Heart right ventricle (tissue), 16 donors: ENCODE measurements at regions not wholly inside any gene's neighbourhood (a gene's known extent, or its start where the extent isn't known, plus 50 kb on each side); places are given as distances from the start of the nearest gene placed in this dataset.

Experiments
- ATAC-seq, 8 donors: fragments of 200-7000 bp; cut with Tn5 transposase; one replicate each; pipeline ENCODE4 v1.9.1; 2020; ENCODE audit warnings: mild to moderate bottlenecking in 8 of 8, moderate library complexity in 8 of 8, moderate number of reproducible peaks in 1 of 8
- DNase-seq, 2 donors: peaks; one replicate each; pipeline ENCODE4 v3.0.0-alpha.2; 2020
- H3K27ac ChIP-seq, 10 donors: fragments of 200-600 bp; sonication (generic) in 2 of 10; one replicate each; pipeline versions ENCODE4 v1.5.0 to v1.8.0; 2020 to 2022; ENCODE audit warnings: mild to moderate bottlenecking in 3 of 10
- H3K27me3 ChIP-seq, 7 donors: fragments of 200-600 bp; one replicate each; pipeline ENCODE4 v1.8.0; 2021 to 2022; ENCODE audit warnings: mild to moderate bottlenecking in 2 of 7
- H3K36me3 ChIP-seq, 9 donors: fragments of 200-600 bp; sonication (generic) in 1 of 9; one replicate each; pipeline versions ENCODE4 v1.5.0 to v1.8.0; 2020 to 2022; ENCODE audit warnings: mild to moderate bottlenecking in 2 of 9
- H3K4me1 ChIP-seq, 9 donors: fragments of 200-600 bp; sonication (generic) in 1 of 9; one replicate each; pipeline versions ENCODE4 v1.5.0 to v1.8.0; 2020 to 2022; ENCODE audit warnings: mild to moderate bottlenecking in 4 of 9
- H3K4me3 ChIP-seq, 10 donors: fragments of 200-600 bp; sonication (generic) in 2 of 10; one replicate each; pipeline versions ENCODE4 v1.5.0 to v1.8.0; 2020 to 2022; ENCODE audit warnings: mild to moderate bottlenecking in 7 of 10, moderate library complexity in 2 of 10
- H3K9me3 ChIP-seq, 11 donors: fragments of 200-600 bp in 10 of 11; sonication (generic) in 2 of 11; one replicate each; pipeline versions ENCODE4 v1.5.0 to v1.8.0; 2013 to 2022; ENCODE audit warnings: mild to moderate bottlenecking in 2 of 11, control low read depth in 1 of 11, moderate library complexity in 1 of 11
- CTCF ChIP-seq, 9 donors: fragments of 200-600 bp; sonication (generic) in 2 of 9; IDR thresholded peaks; one replicate each; pipeline versions ENCODE4 v1.5.0 to v1.8.0; 2021 to 2022; ENCODE audit warnings: antibody characterized with exemption in 9 of 9, mild to moderate bottlenecking in 5 of 9, moderate library complexity in 1 of 9
- WGBS, 2 donors: extraction: QIAGEN DNeasy Blood & Tissue Kit; methylation state at CpG; one replicate each; pipeline ENCODE4 v1.1.7; 2013; ENCODE audit warnings: inconsistent platforms in 1 of 2; 5-methylcytosine and 5-hydroxymethylcytosine counted together
- intact Hi-C, 10 donors: fragments of 100-400 bp; cut with DNase I; formaldehyde crosslinking; loops; one replicate each; pipeline versions ENCODE4 v1.11.1 to v1.14.2; 2022
- donor health status: Arrhythmogenic right ventricular cardiomyopathy.
- donor health status: ischemic (EF 13 %, LVEDD 7.1; RV severe dilation, severe dysfunction).
- donor health status: healthy with polysubstance abuse.
- donor health status: DM: no; HTN: yes; CAD: no.
- donor health status: DM: no; HTN: no; CAD: no.
- donor health status: ischemic (EF 25% LVEDD 6.9; RV normal size, moderate dysfunction).
- donor health status: ischemic (EF 25% LVEDD 5.7; RV mildly dilated, moderate dysfunction).
- donor health status: healthy.
- donor health status: DM: yes; HTN: yes; CAD: no.
- donor health status: Ischemic cardiomyopathy.
- donor health status: ischemic (EF 35%, LVEDD 5.7; RV mildly dilated, moderate dysfunction).
- donor health status: nonischemic (EF 11% LVEDD 7.7; RV severe dilation, severe dysfunction).
- donor health status: DM: yes; HTN: yes; CAD: no.
- donor health status: PGD.
- donor health status: ischemic (EF 29% LVEDD 5.4; RV normal size, mild dysfunction).
- donor health status: nonischemic (EF 23%, LVEDD 6.1; RV moderate dilation, normal function).

- no peak for TF ChIP-seq CTCF (IDR thresholded peaks at IDR 0.05)
Measured at GRCh38 chr9:90948156-90948555, 146.5 kb downstream of the SYK start.

DNA sequence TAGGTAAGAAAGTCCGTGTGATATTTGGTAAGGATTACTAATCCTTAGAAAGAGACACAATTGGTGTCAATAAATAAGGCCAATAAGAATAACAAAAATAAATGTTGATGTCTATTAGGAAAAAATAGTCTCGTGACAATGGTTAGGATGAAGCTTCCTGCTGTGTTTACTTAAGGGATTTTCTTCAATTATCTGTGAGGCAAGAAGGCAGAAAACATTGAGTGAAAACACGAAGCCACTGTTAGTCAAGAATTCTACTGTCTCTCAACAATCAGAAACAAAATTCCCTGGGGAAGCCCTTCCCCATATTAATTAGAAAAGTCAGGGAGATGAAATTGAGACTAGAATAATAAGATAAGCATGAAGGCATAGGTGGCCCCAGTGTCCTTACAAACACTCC lies 149.0 kb downstream of the SYK start:
- no peak for ATAC-seq
- Histone ChIP-seq H3K4me3 (no peak overlapping the region), H3K36me3 (no peaks in the 10 kb centered on the region), H3K9me3 (no peaks in the 10 kb centered on the region), H3K27me3 (peaks cover 0 to 14% (median 4%) of the 10 kb centered on the region in 7 donors), H3K4me1 (no peaks in the 10 kb centered on the region), H3K27ac (no peak overlapping the region)
- WGBS, 2 donors = 30 to 54% methylated on average over 3 of the region's 3 CpGs
- DNase-seq = no peak
- intact Hi-C loops = no loop called here
- no peak for TF ChIP-seq CTCF (IDR thresholded peaks at IDR 0.05)

More at GRCh38 chr9:90948156-90948555, 146.5 kb downstream of the SYK start:
- Histone ChIP-seq H3K9me3 (no peaks in the 10 kb centered on the region), H3K36me3 (no peaks in the 10 kb centered on the region), H3K27me3 (peaks cover 0 to 21% (median 7%) of the 10 kb centered on the region in 7 donors), H3K4me3 (no peak overlapping the region), H3K4me1 (no peaks in the 10 kb centered on the region), H3K27ac (no peak overlapping the region)
- ATAC-seq = no peak
- intact Hi-C loops = no loop called here
- DNase-seq = no peak
- 71 to 80% methylated on average over 6 of the region's 6 CpGs for WGBS, 2 donors

- 47 to 48% methylated on average over 3 of the region's 3 CpGs for WGBS, 2 donors
- no peak for DNase-seq
- peaks cover 0 to 4% (median 0%) of the 10 kb centered on the region in 7 donors for H3K27me3 ChIP-seq
- no peak overlapping the region for H3K4me3 ChIP-seq
- H3K4me1 ChIP-seq = no peaks in the 10 kb centered on the region
- ATAC-seq = no peak
- no peaks in the 10 kb centered on the region for H3K9me3 ChIP-seq
- TF ChIP-seq CTCF (IDR thresholded peaks at IDR 0.05) = no peak
- intact Hi-C loops = no loop called here
- H3K27ac ChIP-seq = no peak overlapping the region
- H3K36me3 ChIP-seq = no peaks in the 10 kb centered on the region
Measured at GRCh38 chr9:90953200-90953599, 151.6 kb downstream of the SYK start.

- Histone ChIP-seq H3K4me3 (no peak overlapping the region), H3K9me3 (no peaks in the 10 kb centered on the region), H3K27me3 (peaks cover 0 to 4% (median 0%) of the 10 kb centered on the region in 7 donors), H3K4me1 (no peaks in the 10 kb centered on the region), H3K36me3 (no peaks in the 10 kb centered on the region), H3K27ac (no peak overlapping the region)
- TF ChIP-seq CTCF (IDR thresholded peaks at IDR 0.05) = no peak
- no peak for DNase-seq
- intact Hi-C loops = no loop called here
- WGBS, 2 donors = 66 to 68% methylated on average over 3 of the region's 3 CpGs
- ATAC-seq = no peak
Measured at GRCh38 chr9:90953805-90954204, 152.2 kb downstream of the SYK start.
